ENCODE measurements at regions not wholly inside any gene's neighbourhood (a gene's known extent, or its start where the extent isn't known, plus 50 kb on each side); places are given as distances from the start of the nearest gene placed in this dataset.

GRCh38 chr18:24754583-24755253 is 294.3 kb downstream of the HRH4 start:
- H3K27me3 Mint-ChIP-seq (ENCODE audit: unreplicated experiment), result peaks cover 83% of the 10 kb centered on the region
- H3K4me1 Mint-ChIP-seq (ENCODE audit: low read depth, unreplicated experiment), result no peaks in the 10 kb centered on the region
- no peak for DNase-seq
- TF ChIP-seq CTCF (IDR thresholded peaks at IDR 0.05; ENCODE audit: unreplicated experiment), result no peak
- CTCF ChIA-PET, result no interaction called here
- BruUV-seq (replicated peaks), result no TSS peak
- H3K27ac Mint-ChIP-seq (ENCODE audit: unreplicated experiment), result no peak overlapping the region
- no peaks in the 10 kb centered on the region for H3K9me3 Mint-ChIP-seq (ENCODE audit: low read depth, unreplicated experiment)
- intact Hi-C loops (cut with micrococcal nuclease; ENCODE audit: unreplicated experiment), result no loop called here
- no peak overlapping the region for H3K4me3 Mint-ChIP-seq (ENCODE audit: low read depth, unreplicated experiment)
- no peaks in the 10 kb centered on the region for H3K36me3 Mint-ChIP-seq (ENCODE audit: insufficient read depth, unreplicated experiment)

- no TSS peak for BruUV-seq (replicated peaks)
- TF ChIP-seq CTCF (IDR thresholded peaks at IDR 0.05; ENCODE audit: unreplicated experiment), result no peak
- no peak for DNase-seq
- Mint-ChIP-seq H3K27me3 (ENCODE audit: unreplicated experiment) (peaks cover 72% of the 10 kb centered on the region), H3K36me3 (ENCODE audit: insufficient read depth, unreplicated experiment) (no peaks in the 10 kb centered on the region), H3K27ac (ENCODE audit: unreplicated experiment) (no peak overlapping the region), H3K4me1 (ENCODE audit: low read depth, unreplicated experiment) (no peaks in the 10 kb centered on the region), H3K9me3 (ENCODE audit: low read depth, unreplicated experiment) (no peaks in the 10 kb centered on the region), H3K4me3 (ENCODE audit: low read depth, unreplicated experiment) (no peak overlapping the region)
- CTCF ChIA-PET, result no interaction called here
- intact Hi-C loops (cut with micrococcal nuclease; ENCODE audit: unreplicated experiment), result no loop called here
These were observed 295.9 kb downstream of the HRH4 start for GRCh38 chr18:24756385-24756784.

- DNase-seq, result no peak
- intact Hi-C loops (cut with micrococcal nuclease; ENCODE audit: unreplicated experiment), result no loop called here
- no peak overlapping the region for H3K4me3 Mint-ChIP-seq (ENCODE audit: low read depth, unreplicated experiment)
- H3K36me3 Mint-ChIP-seq (ENCODE audit: insufficient read depth, unreplicated experiment), result no peaks in the 10 kb centered on the region
- no peaks in the 10 kb centered on the region for H3K4me1 Mint-ChIP-seq (ENCODE audit: low read depth, unreplicated experiment)
- no peak for TF ChIP-seq CTCF (IDR thresholded peaks at IDR 0.05; ENCODE audit: unreplicated experiment)
- no TSS peak for BruUV-seq (replicated peaks)
- no peak overlapping the region for H3K27ac Mint-ChIP-seq (ENCODE audit: unreplicated experiment)
- H3K27me3 Mint-ChIP-seq (ENCODE audit: unreplicated experiment), result peaks cover 67% of the 10 kb centered on the region
- no peaks in the 10 kb centered on the region for H3K9me3 Mint-ChIP-seq (ENCODE audit: low read depth, unreplicated experiment)
- CTCF ChIA-PET, result no interaction called here
These were observed 296.7 kb downstream of the HRH4 start for GRCh38 chr18:24757134-24757533.

GRCh38 chr18:24761765-24762164 is 301.3 kb downstream of the HRH4 start:
- no peak overlapping the region for H3K27ac Mint-ChIP-seq (ENCODE audit: unreplicated experiment)
- intact Hi-C loops (cut with micrococcal nuclease; ENCODE audit: unreplicated experiment), result no loop called here
- no peak for TF ChIP-seq CTCF (IDR thresholded peaks at IDR 0.05; ENCODE audit: unreplicated experiment)
- no TSS peak for BruUV-seq (replicated peaks)
- no peak overlapping the region for H3K4me3 Mint-ChIP-seq (ENCODE audit: low read depth, unreplicated experiment)
- CTCF ChIA-PET, result no interaction called here
- H3K9me3 Mint-ChIP-seq (ENCODE audit: low read depth, unreplicated experiment), result no peaks in the 10 kb centered on the region
- no peaks in the 10 kb centered on the region for H3K36me3 Mint-ChIP-seq (ENCODE audit: insufficient read depth, unreplicated experiment)
- no peaks in the 10 kb centered on the region for H3K4me1 Mint-ChIP-seq (ENCODE audit: low read depth, unreplicated experiment)
- peaks cover 35% of the 10 kb centered on the region for H3K27me3 Mint-ChIP-seq (ENCODE audit: unreplicated experiment)
- no peak for DNase-seq
